Loucy (cell line): ENCODE measurements at regions not wholly inside any gene's neighbourhood (a gene's known extent, or its start where the extent isn't known, plus 50 kb on each side); places are given as distances from the start of the nearest gene placed in this dataset.

Experiments used
- H2AFZ ChIP-seq: fragments of 200-600 bp; sonication (generic); 2 replicates; pipeline ENCODE4 v1.6.0; 2016; ENCODE audit warnings: antibody characterized with exemption, mild to moderate bottlenecking, low read length, moderate library complexity
- H3F3A ChIP-seq: fragments of 200-600 bp; 2 replicates; pipeline ENCODE4 v1.6.0; 2016; ENCODE audit warnings: antibody characterized with exemption, low read depth, mild to moderate bottlenecking
- H3K27me3 ChIP-seq: fragments of 200-600 bp; sonication (generic); 2 replicates; pipeline ENCODE4 v1.6.1; 2014; ENCODE audit warnings: low read length, mild to moderate bottlenecking; ENCODE audit not compliant: insufficient read depth, poor library complexity, severe bottlenecking
- H3K36me3 ChIP-seq: fragments of 200-600 bp; sonication (generic); 2 replicates; pipeline ENCODE4 v1.6.1; 2016; ENCODE audit warnings: low read length; ENCODE audit not compliant: insufficient read depth
- H3K4me1 ChIP-seq: fragments of 200-600 bp; sonication (generic); 2 replicates; pipeline ENCODE4 v1.5.1; 2014; ENCODE audit warnings: low read length, mild to moderate bottlenecking; ENCODE audit not compliant: insufficient read depth, poor library complexity, severe bottlenecking
- H3K4me2 ChIP-seq: fragments of 200-600 bp; sonication (generic); 2 replicates; pipeline ENCODE4 v1.6.0; 2014; ENCODE audit warnings: antibody characterized with exemption, low read length, low read depth, mild to moderate bottlenecking; ENCODE audit not compliant: poor library complexity, severe bottlenecking
- H3K4me3 ChIP-seq: fragments of 200-600 bp; sonication (generic); 2 replicates; pipeline ENCODE4 v1.5.1; 2014; ENCODE audit warnings: low read length, mild to moderate bottlenecking, mixed read lengths; ENCODE audit not compliant: poor library complexity, severe bottlenecking
- H3K79me2 ChIP-seq: fragments of 200-600 bp; sonication (generic); 2 replicates; pipeline ENCODE4 v1.6.1; 2014; ENCODE audit warnings: low read length; ENCODE audit not compliant: insufficient read depth
- H3K9ac ChIP-seq: fragments of 200-600 bp; sonication (generic); 2 replicates; pipeline ENCODE4 v1.6.0; 2014; ENCODE audit warnings: mild to moderate bottlenecking, low read depth, low read length, moderate library complexity; ENCODE audit not compliant: poor library complexity, severe bottlenecking
- H3K9me2 ChIP-seq: fragments of 200-600 bp; sonication (generic); replicated peaks from 2 replicates; pipeline ENCODE4 v1.6.1; 2016; ENCODE audit warnings: low read depth, low read length, mixed read lengths
- H3K9me3 ChIP-seq: fragments of 200-600 bp; sonication (generic); 2 replicates; pipeline ENCODE4 v1.6.1; 2014; ENCODE audit warnings: mild to moderate bottlenecking, antibody characterized with exemption, low read length, low read depth; ENCODE audit not compliant: insufficient read depth
- H4K20me1 ChIP-seq: fragments of 200-600 bp; sonication (generic); 2 replicates; pipeline ENCODE4 v1.6.0; 2014; ENCODE audit warnings: antibody characterized with exemption, low read length, mild to moderate bottlenecking; ENCODE audit not compliant: insufficient read depth, poor library complexity, severe bottlenecking
- CTCF ChIP-seq: fragments of 200-600 bp; sonication (generic); conservative IDR thresholded peaks from 2 replicates; pipeline ENCODE4 v1.5.1; 2014; ENCODE audit warnings: mild to moderate bottlenecking, antibody characterized with exemption, low read length
- EZH2phosphoT487 ChIP-seq: fragments of 200-600 bp; IDR thresholded peaks from 2 replicates; pipeline ENCODE4 v1.6.1; 2018; ENCODE audit warnings: antibody characterized with exemption, mild to moderate bottlenecking, moderate library complexity, borderline replicate concordance

- TF ChIP-seq EZH2phosphoT487: no peak
- TF ChIP-seq CTCF: no peak
- H3F3A ChIP-seq: no peaks in the 10 kb centered on the region
- H3K79me2 ChIP-seq: no peaks in the 10 kb centered on the region
- no peaks in the 10 kb centered on the region for H3K9me2 ChIP-seq
- no peak overlapping the region for H3K4me3 ChIP-seq
- H3K27me3 ChIP-seq: no peaks in the 10 kb centered on the region
- H3K9me3 ChIP-seq: peaks cover 8% of the 10 kb centered on the region; the same call in 1 of the 2 replicates
- H4K20me1 ChIP-seq: no peaks in the 10 kb centered on the region
- no peaks in the 10 kb centered on the region for H3K4me1 ChIP-seq
- H3K4me2 ChIP-seq: no peak overlapping the region
- H2AFZ ChIP-seq: no peak overlapping the region
- H3K36me3 ChIP-seq: no peaks in the 10 kb centered on the region
- H3K9ac ChIP-seq: no peak overlapping the region
Measured at GRCh38 chr12:131418121-131418520, 292.8 kb upstream of the SFSWAP start.

- Histone ChIP-seq H3K4me3 (no peak overlapping the region), H3K9me2 (no peaks in the 10 kb centered on the region), H4K20me1 (no peaks in the 10 kb centered on the region), H3F3A (no peaks in the 10 kb centered on the region), H2AFZ (no peak overlapping the region), H3K4me2 (no peak overlapping the region), H3K27me3 (no peaks in the 10 kb centered on the region), H3K9ac (no peak overlapping the region), H3K4me1 (no peaks in the 10 kb centered on the region), H3K36me3 (no peaks in the 10 kb centered on the region), H3K9me3 (peaks cover 16% of the 10 kb centered on the region; the same call in 1 of the 2 replicates), H3K79me2 (no peaks in the 10 kb centered on the region)
- no peak for TF ChIP-seq EZH2phosphoT487
- TF ChIP-seq CTCF: no peak
Measured at GRCh38 chr12:131418884-131419283, 292.0 kb upstream of the SFSWAP start.

GRCh38 chr12:131420867-131421447 is 289.9 kb upstream of the SFSWAP start:
- no peak for TF ChIP-seq CTCF
- TF ChIP-seq EZH2phosphoT487: no peak
- Histone ChIP-seq H3K4me1 (no peaks in the 10 kb centered on the region), H3K9me3 (peaks cover 22% of the 10 kb centered on the region; the same call in 1 of the 2 replicates), H3K4me2 (no peak overlapping the region), H3K79me2 (no peaks in the 10 kb centered on the region), H3K4me3 (no peak overlapping the region), H3K9ac (no peak overlapping the region), H4K20me1 (no peaks in the 10 kb centered on the region), H3K27me3 (no peaks in the 10 kb centered on the region), H3K36me3 (no peaks in the 10 kb centered on the region), H3F3A (no peaks in the 10 kb centered on the region), H2AFZ (no peak overlapping the region), H3K9me2 (no peaks in the 10 kb centered on the region)
